Endothelial cell (in vitro differentiated cells): ENCODE measurements at regions not wholly inside any gene's neighbourhood (a gene's known extent, or its start where the extent isn't known, plus 50 kb on each side); places are given as distances from the start of the nearest gene placed in this dataset.

Source experiments
- DNase-seq: peaks from one replicate; pipeline ENCODE4 v3.0.0; 2021; ENCODE audit warnings: low spot score
- H3K27ac Mint-ChIP-seq: one replicate; pipeline ENCODE4 v1.8.0; 2021; ENCODE audit warnings: mixed read lengths, inconsistent platforms; ENCODE audit not compliant: unreplicated experiment
- H3K27me3 Mint-ChIP-seq: one replicate; pipeline ENCODE4 v1.8.0; 2021; ENCODE audit warnings: mild to moderate bottlenecking, moderate library complexity, mixed read lengths, inconsistent platforms; ENCODE audit not compliant: unreplicated experiment
- H3K36me3 Mint-ChIP-seq: one replicate; pipeline ENCODE4 v1.8.0; 2021; ENCODE audit warnings: mild to moderate bottlenecking, low read depth, mixed read lengths, inconsistent platforms; ENCODE audit not compliant: unreplicated experiment
- H3K4me1 Mint-ChIP-seq: one replicate; pipeline ENCODE4 v1.8.0; 2021; ENCODE audit warnings: mild to moderate bottlenecking, mixed read lengths, inconsistent platforms; ENCODE audit not compliant: unreplicated experiment
- H3K4me3 Mint-ChIP-seq: one replicate; pipeline ENCODE4 v1.8.0; 2021; ENCODE audit warnings: mild to moderate bottlenecking, mixed read lengths, inconsistent platforms; ENCODE audit not compliant: unreplicated experiment
- H3K9me3 Mint-ChIP-seq: one replicate; pipeline ENCODE4 v1.8.0; 2021; ENCODE audit warnings: mixed read lengths, inconsistent platforms; ENCODE audit not compliant: unreplicated experiment
- CTCF ChIP-seq: fragments of 200-600 bp; sonication (generic); IDR thresholded peaks from one replicate; pipeline ENCODE4 v1.5.0; 2021; ENCODE audit warnings: antibody characterized with exemption; ENCODE audit not compliant: unreplicated experiment

GRCh38 chr1:192022827-192023226 lies 135.4 kb upstream of the RGS18 start:
- no peak overlapping the region for H3K4me3 Mint-ChIP-seq
- no peak overlapping the region for H3K27ac Mint-ChIP-seq
- no peaks in the 10 kb centered on the region for H3K27me3 Mint-ChIP-seq
- no peak for TF ChIP-seq CTCF
- no peaks in the 10 kb centered on the region for H3K9me3 Mint-ChIP-seq
- H3K4me1 Mint-ChIP-seq, result no peaks in the 10 kb centered on the region
- no peaks in the 10 kb centered on the region for H3K36me3 Mint-ChIP-seq
- no peak for DNase-seq

GRCh38 chr1:192024881-192025280 lies 133.4 kb upstream of the RGS18 start:
- Mint-ChIP-seq H3K9me3 (no peaks in the 10 kb centered on the region), H3K4me3 (no peak overlapping the region), H3K27me3 (no peaks in the 10 kb centered on the region), H3K4me1 (no peaks in the 10 kb centered on the region), H3K36me3 (no peaks in the 10 kb centered on the region), H3K27ac (no peak overlapping the region)
- no peak for TF ChIP-seq CTCF
- DNase-seq, result no peak

DNA sequence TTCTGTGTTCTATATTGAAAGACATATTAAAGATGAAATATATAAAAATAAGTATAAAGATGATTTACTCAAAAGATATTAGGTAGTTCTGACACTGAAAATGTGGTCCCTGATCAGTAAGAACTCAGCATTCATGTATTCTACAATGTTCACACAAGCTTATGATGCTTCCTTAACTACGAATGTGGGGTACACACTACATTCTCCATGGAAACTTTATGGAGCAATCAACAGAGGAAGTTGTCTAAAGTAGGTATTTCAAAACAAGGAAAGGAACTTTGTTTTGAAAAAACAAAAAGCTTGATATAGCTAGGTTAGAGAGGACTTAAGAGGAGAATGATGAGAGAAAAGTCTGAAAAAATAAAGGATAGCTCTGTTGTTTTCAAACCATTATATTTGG lies 119.7 kb upstream of the RGS18 start:
- H3K4me3 Mint-ChIP-seq, result no peak overlapping the region
- no peaks in the 10 kb centered on the region for H3K27me3 Mint-ChIP-seq
- no peaks in the 10 kb centered on the region for H3K36me3 Mint-ChIP-seq
- H3K27ac Mint-ChIP-seq, result no peak overlapping the region
- no peaks in the 10 kb centered on the region for H3K4me1 Mint-ChIP-seq
- no peaks in the 10 kb centered on the region for H3K9me3 Mint-ChIP-seq
- no peak for DNase-seq
- TF ChIP-seq CTCF, result no peak

GRCh38 chr1:192045131-192045530 lies 113.1 kb upstream of the RGS18 start:
- Mint-ChIP-seq H3K9me3 (no peaks in the 10 kb centered on the region), H3K27me3 (no peaks in the 10 kb centered on the region), H3K27ac (no peak overlapping the region), H3K4me1 (no peaks in the 10 kb centered on the region), H3K4me3 (no peak overlapping the region), H3K36me3 (no peaks in the 10 kb centered on the region)
- no peak for TF ChIP-seq CTCF
- no peak for DNase-seq

DNA sequence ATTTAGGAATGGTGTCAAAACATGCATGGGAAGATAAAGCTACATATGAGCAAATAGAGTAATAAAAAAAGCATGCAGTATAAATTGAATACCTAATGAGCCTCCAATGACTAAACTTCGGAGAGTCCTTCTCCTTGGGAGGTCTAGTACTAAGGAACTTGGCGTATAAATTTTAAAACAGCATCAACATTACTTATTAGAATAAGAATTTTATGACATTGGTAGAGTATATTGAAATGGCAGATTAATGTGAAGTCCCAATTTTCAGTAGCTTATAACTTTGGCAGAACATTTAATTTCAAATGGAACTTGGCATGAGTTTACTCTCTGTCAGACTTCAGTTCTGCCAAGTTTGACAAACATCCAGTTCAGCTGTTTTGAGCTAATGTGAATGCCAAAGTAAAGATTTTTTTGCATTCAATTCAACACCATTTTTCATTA lies 104.7 kb upstream of the RGS18 start:
- H3K36me3 Mint-ChIP-seq, result no peaks in the 10 kb centered on the region
- no peak for DNase-seq
- H3K4me1 Mint-ChIP-seq, result no peaks in the 10 kb centered on the region
- H3K27ac Mint-ChIP-seq, result no peak overlapping the region
- no peak overlapping the region for H3K4me3 Mint-ChIP-seq
- no peaks in the 10 kb centered on the region for H3K9me3 Mint-ChIP-seq
- TF ChIP-seq CTCF, result no peak
- H3K27me3 Mint-ChIP-seq, result no peaks in the 10 kb centered on the region
